GM18520 (cell line): ENCODE measurements at regions not wholly inside any gene's neighbourhood (a gene's known extent, or its start where the extent isn't known, plus 50 kb on each side); places are given as distances from the start of the nearest gene placed in this dataset.

Source experiments
- ATAC-seq: cut with Tn5 transposase; IDR thresholded peaks from one replicate; pipeline ENCODE4 v1.9.1; 2021; ENCODE audit not compliant: unreplicated experiment

- ATAC-seq: no peak
These were observed 157.2 kb upstream of the CD180 start for GRCh38 chr5:67353500-67354450.

GRCh38 chr5:67350618-67351201, 154.1 kb upstream of the CD180 start:
- ATAC-seq: no peak

GRCh38 chr5:67350185-67350584, 153.6 kb upstream of the CD180 start:
- no peak for ATAC-seq

GRCh38 chr5:67347821-67348220, 151.2 kb upstream of the CD180 start:
- ATAC-seq: no peak

- ATAC-seq: no peak
These were observed 150.0 kb upstream of the CD180 start for GRCh38 chr5:67346611-67347010.

- no peak for ATAC-seq
These were observed 148.3 kb upstream of the CD180 start for GRCh38 chr5:67344870-67345269.

GRCh38 chr5:67343835-67344234, 147.2 kb upstream of the CD180 start:
- ATAC-seq: no peak

- no peak for ATAC-seq
These were observed 144.9 kb upstream of the CD180 start for GRCh38 chr5:67341478-67341877.

- no peak for ATAC-seq
These were observed 142.7 kb upstream of the CD180 start for GRCh38 chr5:67339219-67339767.

- ATAC-seq: no peak
These were observed 141.8 kb upstream of the CD180 start for GRCh38 chr5:67338421-67338820.

GRCh38 chr5:67337751-67338150, 141.2 kb upstream of the CD180 start:
- no peak for ATAC-seq

- no peak for ATAC-seq
These were observed 138.8 kb upstream of the CD180 start for GRCh38 chr5:67335426-67335825.

- no peak for ATAC-seq
These were observed 137.8 kb upstream of the CD180 start for GRCh38 chr5:67334373-67334772.

GRCh38 chr5:67333171-67333570, 136.6 kb upstream of the CD180 start:
- no peak for ATAC-seq

GRCh38 chr5:67331296-67331925, 134.8 kb upstream of the CD180 start:
- ATAC-seq: no peak

- ATAC-seq: no peak
These were observed 123.5 kb upstream of the CD180 start for GRCh38 chr5:67319935-67320725.

GRCh38 chr5:67318746-67319145, 122.1 kb upstream of the CD180 start:
- no peak for ATAC-seq

GRCh38 chr5:67317603-67318002, 121.0 kb upstream of the CD180 start:
- no peak for ATAC-seq

GRCh38 chr5:67316695-67317094, 120.1 kb upstream of the CD180 start:
- ATAC-seq: no peak

- ATAC-seq: no peak
These were observed 118.7 kb upstream of the CD180 start for GRCh38 chr5:67315082-67315989.
